Gastrocnemius medialis (tissue), 4 donors: ENCODE measurements at regions not wholly inside any gene's neighbourhood (a gene's known extent, or its start where the extent isn't known, plus 50 kb on each side); places are given as distances from the start of the nearest gene placed in this dataset.

Source experiments
- ATAC-seq, 2 donors: fragments of 150-250 bp; one replicate each; pipeline ENCODE4 v1.9.1; 2016
- DNase-seq, 2 donors: peaks; one replicate each; pipeline ENCODE4 v3.0.0-alpha.2; 2019
- H3K27ac ChIP-seq, 4 donors: fragments of 200-600 bp; sonication (generic); 1 replicate in 1 of 4; 2 replicates in 3 of 4; pipeline ENCODE4 v1.5.1; 2016 to 2018; ENCODE audit warnings: mild to moderate bottlenecking in 2 of 4, moderate library complexity in 1 of 4
- H3K27me3 ChIP-seq, 3 donors: fragments of 200-600 bp; sonication (generic) in 2 of 3; 1 replicate in 1 of 3; 2 replicates in 2 of 3; pipeline versions ENCODE4 v1.5.1 to v1.6.0; 2016 to 2019; ENCODE audit warnings: mild to moderate bottlenecking in 1 of 3, moderate library complexity in 1 of 3
- H3K36me3 ChIP-seq, 2 donors: fragments of 200-600 bp; sonication (generic) in 1 of 2; one replicate each; pipeline ENCODE4 v1.5.1; 2017 to 2018
- H3K4me1 ChIP-seq, 2 donors: fragments of 200-600 bp; sonication (generic) in 1 of 2; one replicate each; pipeline ENCODE4 v1.5.1; 2016 to 2017; ENCODE audit warnings: mild to moderate bottlenecking in 2 of 2
- H3K4me3 ChIP-seq, 4 donors: fragments of 200-600 bp; sonication (generic) in 3 of 4; 1 replicate in 1 of 4; 2 replicates in 3 of 4; pipeline ENCODE4 v1.5.1; 2016 to 2019; ENCODE audit warnings: mild to moderate bottlenecking in 2 of 4
- H3K9me3 ChIP-seq, 3 donors: fragments of 200-600 bp; sonication (generic) in 2 of 3; 1 replicate in 1 of 3; 2 replicates in 2 of 3; pipeline ENCODE4 v1.5.1; 2016 to 2019
- POLR2A ChIP-seq, 2 donors: fragments of 450-650 bp; IDR thresholded peaks; one replicate each; pipeline ENCODE4 v1.6.1; 2017; ENCODE audit warnings: antibody characterized with exemption in 2 of 2, mild to moderate bottlenecking in 2 of 2, moderate library complexity in 2 of 2
- in situ Hi-C, 4 donors: fragments of 200-750 bp; cut with MboI; loops; one replicate each; pipeline versions ENCODE4 v1.15.0 to v1.8.0; 2017; ENCODE audit warnings: low sequenced_read_pairs in 4 of 4
- intact Hi-C: fragments of 100-400 bp; cut with DNase I; formaldehyde crosslinking; loops from one replicate; pipeline ENCODE4 v1.15.1; 2023; ENCODE audit warnings: low total_unique reads
- TF ChIP-seq, protein P1 (sequence below), 5 experiments: fragments of 450-650 bp in 3 of 5; fragments of 200-600 bp in 2 of 5; sonication (generic) in 2 of 5; IDR thresholded peaks in 4 of 5; conservative IDR thresholded peaks in 1 of 5; 1 replicate in 4 of 5; 2 replicates in 1 of 5; pipeline ENCODE4 v1.5.1; 2016 to 2019; ENCODE audit warnings: antibody characterized with exemption in 5 of 5, mild to moderate bottlenecking in 3 of 5, moderate library complexity in 3 of 5

DNA sequence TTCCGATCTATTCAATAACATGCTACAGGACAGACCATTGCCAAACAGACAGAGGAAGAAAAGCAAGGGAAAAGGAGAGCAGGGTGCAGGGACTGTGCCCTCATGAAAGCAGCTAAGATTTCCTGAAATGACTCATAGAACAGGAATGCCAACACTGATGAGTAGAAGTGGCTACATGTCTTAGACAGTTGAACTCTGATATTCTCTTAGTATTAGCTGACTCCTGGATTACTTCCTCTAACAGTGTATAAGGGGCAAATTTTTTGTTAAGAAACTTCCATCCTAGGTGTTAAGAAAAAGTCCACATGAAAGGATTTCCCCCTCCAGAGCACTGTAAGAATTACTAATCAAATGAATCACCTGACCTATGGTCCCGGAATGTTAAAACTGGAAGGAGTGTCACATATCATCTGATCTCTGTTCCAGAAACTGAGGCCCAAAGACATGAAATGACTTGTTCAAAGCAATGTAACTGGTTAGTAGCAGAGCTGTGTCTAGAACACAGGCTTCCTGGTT is 224.9 kb downstream of the IBTK start:
- no peaks in the 10 kb centered on the region for H3K9me3 ChIP-seq
- intact Hi-C loops: no loop called here

DNA sequence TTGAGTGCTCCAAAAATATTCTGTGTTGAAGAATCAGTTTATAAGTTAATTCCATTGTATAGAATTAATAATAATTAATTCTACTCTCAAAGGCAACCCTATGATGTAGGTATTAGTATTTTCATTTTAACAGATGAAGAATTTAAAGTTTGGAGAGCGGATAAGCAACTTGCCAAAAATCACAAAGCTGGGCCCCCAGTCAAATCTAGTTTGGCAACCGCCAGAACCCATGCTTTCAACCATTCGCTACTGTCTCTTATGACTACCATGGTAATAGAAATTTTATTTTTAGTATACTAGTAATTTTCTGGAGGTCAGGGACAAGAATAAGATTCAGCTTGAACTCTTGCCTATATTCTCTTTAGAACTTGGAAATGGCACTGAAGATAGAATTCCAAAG is 229.8 kb downstream of the IBTK start:
- DNase-seq (no peak), ATAC-seq (no peak)
- Histone ChIP-seq H3K4me1 (peaks cover 2 to 16% of the 10 kb centered on the region in 2 donors), H3K27ac (peak overlapping the region; percentile 17 to 54 (median 32)), H3K4me3 (no peak overlapping the region), H3K27me3 (no peaks in the 10 kb centered on the region), H3K36me3 (no peaks in the 10 kb centered on the region), H3K9me3 (no peaks in the 10 kb centered on the region)
- TF ChIP-seq, protein P1, sequence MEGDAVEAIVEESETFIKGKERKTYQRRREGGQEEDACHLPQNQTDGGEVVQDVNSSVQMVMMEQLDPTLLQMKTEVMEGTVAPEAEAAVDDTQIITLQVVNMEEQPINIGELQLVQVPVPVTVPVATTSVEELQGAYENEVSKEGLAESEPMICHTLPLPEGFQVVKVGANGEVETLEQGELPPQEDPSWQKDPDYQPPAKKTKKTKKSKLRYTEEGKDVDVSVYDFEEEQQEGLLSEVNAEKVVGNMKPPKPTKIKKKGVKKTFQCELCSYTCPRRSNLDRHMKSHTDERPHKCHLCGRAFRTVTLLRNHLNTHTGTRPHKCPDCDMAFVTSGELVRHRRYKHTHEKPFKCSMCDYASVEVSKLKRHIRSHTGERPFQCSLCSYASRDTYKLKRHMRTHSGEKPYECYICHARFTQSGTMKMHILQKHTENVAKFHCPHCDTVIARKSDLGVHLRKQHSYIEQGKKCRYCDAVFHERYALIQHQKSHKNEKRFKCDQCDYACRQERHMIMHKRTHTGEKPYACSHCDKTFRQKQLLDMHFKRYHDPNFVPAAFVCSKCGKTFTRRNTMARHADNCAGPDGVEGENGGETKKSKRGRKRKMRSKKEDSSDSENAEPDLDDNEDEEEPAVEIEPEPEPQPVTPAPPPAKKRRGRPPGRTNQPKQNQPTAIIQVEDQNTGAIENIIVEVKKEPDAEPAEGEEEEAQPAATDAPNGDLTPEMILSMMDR (IDR thresholded peaks at IDR 0.05 in 4 of 5, conservative IDR thresholded peaks at IDR 0.05 in 1 of 5): no peak
- no peak for TF ChIP-seq POLR2A (IDR thresholded peaks at IDR 0.05)
- intact Hi-C loops (loop anchor here (10.0 kb wide), 1 partner anchor 123 kb away; no protein-coding TSS in a partner anchor), in situ Hi-C loops (no loop called here)

More for the DNA sequence above, 224.9 kb downstream of the IBTK start:
- Histone ChIP-seq H3K27me3 (no peaks in the 10 kb centered on the region), H3K4me1 (no peaks in the 10 kb centered on the region), H3K36me3 (no peaks in the 10 kb centered on the region), H3K27ac (no peak overlapping the region), H3K4me3 (no peak overlapping the region)
- in situ Hi-C loops: no loop called here
- DNase-seq: no peak
- TF ChIP-seq, protein P1 (IDR thresholded peaks at IDR 0.05 in 4 of 5, conservative IDR thresholded peaks at IDR 0.05 in 1 of 5): no peak
- TF ChIP-seq POLR2A (IDR thresholded peaks at IDR 0.05): no peak
- no peak for ATAC-seq

DNA sequence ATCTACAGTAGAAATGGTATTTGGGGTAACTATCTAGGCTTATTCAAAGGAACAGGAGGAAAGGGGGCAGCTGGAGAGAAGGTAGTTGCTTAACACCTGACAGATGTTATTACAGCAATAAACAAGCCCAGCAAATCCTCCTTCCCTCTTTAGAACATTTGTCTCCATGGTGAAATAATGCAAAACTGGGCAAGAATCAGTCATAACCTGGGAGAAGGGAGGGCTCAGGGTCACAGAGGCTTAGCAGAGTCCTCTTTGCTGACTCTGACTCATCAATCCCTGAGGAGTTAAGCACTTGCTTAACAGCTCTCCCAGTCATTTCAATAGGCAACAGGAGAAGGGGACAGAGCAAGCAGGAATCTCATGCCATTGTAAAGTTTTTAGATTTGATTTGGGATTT is 230.3 kb downstream of the IBTK start:
- peaks cover 2 to 16% of the 10 kb centered on the region in 2 donors for H3K4me1 ChIP-seq
- in situ Hi-C loops (no loop called here), intact Hi-C loops (loop anchor here (10.0 kb wide), 1 partner anchor 122 kb away; no protein-coding TSS in a partner anchor)
- H3K9me3 ChIP-seq: no peaks in the 10 kb centered on the region
- H3K27me3 ChIP-seq: no peaks in the 10 kb centered on the region
- DNase-seq (peak; percentile 49 to 69), ATAC-seq (peak; percentile 82 to 84)
- H3K36me3 ChIP-seq: no peaks in the 10 kb centered on the region
- H3K27ac ChIP-seq: peak overlapping the region; percentile 53 to 69 (median 62)
- TF ChIP-seq, protein P1 (IDR thresholded peaks at IDR 0.05 in 4 of 5, conservative IDR thresholded peaks at IDR 0.05 in 1 of 5): no peak
- no peak for TF ChIP-seq POLR2A (IDR thresholded peaks at IDR 0.05)
- H3K4me3 ChIP-seq: no peak overlapping the region

DNA sequence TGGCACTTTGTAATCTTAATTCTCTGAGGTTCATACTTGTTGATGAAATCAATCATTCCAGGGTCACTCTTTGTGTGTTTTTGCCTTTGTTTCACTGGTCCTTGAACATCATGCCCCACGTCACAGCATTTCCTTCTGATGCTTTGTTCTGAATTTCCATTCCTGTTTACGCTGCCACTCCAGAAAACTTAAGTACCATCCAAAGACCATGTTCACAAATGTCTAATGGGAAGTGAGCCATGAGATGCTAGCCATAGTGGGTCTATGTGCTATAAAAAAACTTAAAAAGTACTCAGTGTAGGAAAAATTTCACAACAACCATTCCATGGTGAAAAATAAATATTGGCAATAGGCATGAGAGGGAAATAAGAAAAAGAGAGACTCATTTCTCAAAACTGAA is 232.0 kb downstream of the IBTK start:
- DNase-seq (no peak), ATAC-seq (no peak)
- no peaks in the 10 kb centered on the region for H3K27me3 ChIP-seq
- intact Hi-C loops (loop anchor here (10.0 kb wide), 1 partner anchor 121 kb away; no protein-coding TSS in a partner anchor), in situ Hi-C loops (no loop called here)
- no peaks in the 10 kb centered on the region for H3K9me3 ChIP-seq
- no peak overlapping the region for H3K4me3 ChIP-seq
- H3K36me3 ChIP-seq: no peaks in the 10 kb centered on the region
- H3K27ac ChIP-seq: peak overlapping the region; percentile 47 to 73 (median 60)
- TF ChIP-seq, protein P1 (IDR thresholded peaks at IDR 0.05 in 4 of 5, conservative IDR thresholded peaks at IDR 0.05 in 1 of 5): no peak
- no peak for TF ChIP-seq POLR2A (IDR thresholded peaks at IDR 0.05)
- H3K4me1 ChIP-seq: peaks cover 2 to 16% of the 10 kb centered on the region in 2 donors
